22Rv1 (cell line): ENCODE measurements at regions not wholly inside any gene's neighbourhood (a gene's known extent, or its start where the extent isn't known, plus 50 kb on each side); places are given as distances from the start of the nearest gene placed in this dataset.
"Not testable (repeated sequence)": the region's sequence is repeated elsewhere in the genome, so short reads cannot be mapped to it uniquely, and the experiment has no call there.

ENCODE experiments used
- CTCF ChIP-seq: fragments of 450-650 bp; IDR thresholded peaks from 2 replicates; pipeline ENCODE4 v1.5.1; 2017; ENCODE audit warnings: mild to moderate bottlenecking
- ZFX ChIP-seq: fragments of 450-650 bp; IDR thresholded peaks from 2 replicates; pipeline ENCODE4 v1.6.1; 2017; ENCODE audit warnings: antibody characterized with exemption, borderline replicate concordance

GRCh38 chr2:35814597-35814996 is 541.0 kb upstream of the CRIM1 start:
- TF ChIP-seq CTCF, ZFX: not testable (repeated sequence)
